ENCODE measurements at regions not wholly inside any gene's neighbourhood (a gene's known extent, or its start where the extent isn't known, plus 50 kb on each side); places are given as distances from the start of the nearest gene placed in this dataset.
"Not testable (repeated sequence)": the region's sequence is repeated elsewhere in the genome, so short reads cannot be mapped to it uniquely, and the experiment has no call there.

GRCh38 chr13:109702030-109702597, 84.3 kb downstream of the IRS2 start:
- not testable (repeated sequence) for DNase-seq

GRCh38 chr13:109700176-109700575, 86.2 kb downstream of the IRS2 start:
- no peak for DNase-seq

- no peak for DNase-seq
Measured at GRCh38 chr13:109699628-109700071, 86.7 kb downstream of the IRS2 start.

- no peak for DNase-seq
Measured at GRCh38 chr13:109698779-109699178, 87.6 kb downstream of the IRS2 start.

- DNase-seq, result no peak
Measured at GRCh38 chr13:109697936-109698335, 88.4 kb downstream of the IRS2 start.

GRCh38 chr13:109695402-109696190, 90.8 kb downstream of the IRS2 start:
- DNase-seq, result no peak

GRCh38 chr13:109694972-109695371, 91.4 kb downstream of the IRS2 start:
- no peak for DNase-seq

GRCh38 chr13:109693213-109693612, 93.2 kb downstream of the IRS2 start:
- DNase-seq, result no peak

GRCh38 chr13:109691689-109692088, 94.7 kb downstream of the IRS2 start:
- DNase-seq, result no peak

GRCh38 chr13:109687559-109688448, 98.6 kb downstream of the IRS2 start:
- DNase-seq, result no peak

- DNase-seq, result no peak
Measured at GRCh38 chr13:109685203-109685602, 101.2 kb downstream of the IRS2 start.

- no peak for DNase-seq
Measured at GRCh38 chr13:109684824-109685202, 101.6 kb downstream of the IRS2 start.

- no peak for DNase-seq
Measured at GRCh38 chr13:109684084-109684823, 102.1 kb downstream of the IRS2 start.

GRCh38 chr13:109682534-109683244, 103.7 kb downstream of the IRS2 start:
- no peak for DNase-seq

GRCh38 chr13:109680930-109681329, 105.5 kb downstream of the IRS2 start:
- no peak for DNase-seq

GRCh38 chr13:109680288-109680687, 106.1 kb downstream of the IRS2 start:
- DNase-seq, result no peak

GRCh38 chr13:109678459-109678858, 107.9 kb downstream of the IRS2 start:
- DNase-seq, result no peak

- DNase-seq, result no peak
Measured at GRCh38 chr13:109677206-109677605, 109.2 kb downstream of the IRS2 start.

- DNase-seq, result no peak
Measured at GRCh38 chr13:109673477-109673876, 112.9 kb downstream of the IRS2 start.

- DNase-seq, result no peak
Measured at GRCh38 chr13:109672545-109672944, 113.8 kb downstream of the IRS2 start.

- DNase-seq, result no peak
Measured at GRCh38 chr13:109671919-109672318, 114.5 kb downstream of the IRS2 start.

GRCh38 chr13:109670776-109671175, 115.6 kb downstream of the IRS2 start:
- DNase-seq, result no peak
